Adrenal gland (tissue), 9 donors: ENCODE measurements at regions not wholly inside any gene's neighbourhood (a gene's known extent, or its start where the extent isn't known, plus 50 kb on each side); places are given as distances from the start of the nearest gene placed in this dataset.

Source experiments
- DNase-seq, 7 donors: peaks; one replicate each; pipeline ENCODE4 v3.0.0-alpha.2; 2019 to 2020
- H3K27ac ChIP-seq, 5 donors: fragments of 200-600 bp; sonication (generic) in 4 of 5; 1 replicate in 3 of 5; 2 replicates in 2 of 5; pipeline versions ENCODE4 v1.5.1 to v1.8.0; 2016 to 2020; ENCODE audit warnings: mild to moderate bottlenecking in 1 of 5
- H3K27me3 ChIP-seq: fragments of 200-600 bp; 2 replicates; pipeline ENCODE4 v1.8.0; 2021
- H3K36me3 ChIP-seq, 2 donors: fragments of 200-600 bp; replicated peaks in 1 of 2; 1 replicate in 1 of 2; 2 replicates in 1 of 2; pipeline versions ENCODE4 v1.5.1 to v1.8.0; 2018 to 2022
- H3K4me1 ChIP-seq, 2 donors: fragments of 200-600 bp; replicated peaks in 1 of 2; 1 replicate in 1 of 2; 2 replicates in 1 of 2; pipeline versions ENCODE4 v1.5.1 to v1.8.0; 2018 to 2021
- H3K4me3 ChIP-seq, 4 donors: fragments of 200-600 bp; sonication (generic) in 3 of 4; one replicate each; pipeline ENCODE4 v1.5.1; 2016 to 2018
- H3K9me3 ChIP-seq, 3 donors: fragments of 200-600 bp; sonication (generic) in 1 of 3; replicated peaks in 1 of 3; 1 replicate in 2 of 3; 2 replicates in 1 of 3; pipeline versions ENCODE4 v1.5.1 to v1.8.0; 2016 to 2021
- CTCF ChIP-seq, 6 experiments: fragments of 450-650 bp in 4 of 6; fragments of 200-600 bp in 2 of 6; sonication (generic) in 1 of 6; IDR thresholded peaks; 1 replicate in 5 of 6; 2 replicates in 1 of 6; pipeline versions ENCODE4 v1.5.1 to v1.8.0; 2016 to 2021; ENCODE audit warnings: antibody characterized with exemption in 6 of 6, mild to moderate bottlenecking in 2 of 6, moderate library complexity in 1 of 6
- POLR2A ChIP-seq, 2 donors: fragments of 450-650 bp; IDR thresholded peaks; one replicate each; pipeline ENCODE4 v1.6.1; 2017; ENCODE audit warnings: antibody characterized with exemption in 2 of 2, mild to moderate bottlenecking in 2 of 2, moderate library complexity in 1 of 2
- WGBS, 4 donors: extraction: QIAGEN DNeasy Blood & Tissue Kit in 2 of 4; methylation state at CpG; one replicate each; pipeline versions ENCODE4 v1.1.5 to v1.1.7; 2013 to 2017; 5-methylcytosine and 5-hydroxymethylcytosine counted together
- intact Hi-C, 2 donors: fragments of 100-400 bp; cut with DNase I; formaldehyde crosslinking; loops; one replicate each; pipeline versions ENCODE4 v1.14.1 to v1.15.0; 2022 to 2023
- donor health status: healthy with polysubstance abuse.
- donor health status: Bipolar disorder and iron deficiency.
- donor health status: DM: yes; HTN: yes; CAD: no.
- donor health status: DM: no; HTN: no; CAD: no.
- donor health status: DM: no; HTN: no; CAD: no.

GRCh38 chr4:52199574-52200338, 148.7 kb downstream of the SPATA18 start:
- Histone ChIP-seq H3K27ac (no peak overlapping the region), H3K4me1 (no peaks in the 10 kb centered on the region), H3K27me3 (no peaks in the 10 kb centered on the region), H3K9me3 (no peaks in the 10 kb centered on the region), H3K36me3 (no peaks in the 10 kb centered on the region), H3K4me3 (no peak overlapping the region)
- WGBS, 4 donors, result 65 to 72% (median 68%) methylated on average over 2 to 3 of the region's 3 CpGs
- intact Hi-C loops, result no loop called here
- DNase-seq, result peak in 6 of 7 donors; percentile 29 to 59 (median 47)
- TF ChIP-seq CTCF (IDR thresholded peaks at IDR 0.05), result no peak
- no peak for TF ChIP-seq POLR2A (IDR thresholded peaks at IDR 0.05)

- Histone ChIP-seq H3K4me1 (no peaks in the 10 kb centered on the region), H3K27me3 (no peaks in the 10 kb centered on the region), H3K27ac (no peak overlapping the region), H3K9me3 (no peaks in the 10 kb centered on the region), H3K36me3 (no peaks in the 10 kb centered on the region), H3K4me3 (no peak overlapping the region)
- TF ChIP-seq POLR2A (IDR thresholded peaks at IDR 0.05), result no peak
- TF ChIP-seq CTCF (IDR thresholded peaks at IDR 0.05), result no peak
- intact Hi-C loops, result no loop called here
- no peak for DNase-seq
- 78 to 87% (median 84%) methylated on average over 4 of the region's 4 CpGs for WGBS, 4 donors
Observed at GRCh38 chr4:52200339-52200725, 149.2 kb downstream of the SPATA18 start.

- H3K4me3 ChIP-seq, result no peak overlapping the region
- TF ChIP-seq POLR2A (IDR thresholded peaks at IDR 0.05) (no peak), CTCF (IDR thresholded peaks at IDR 0.05) (no peak)
- H3K27me3 ChIP-seq, result no peaks in the 10 kb centered on the region
- H3K9me3 ChIP-seq, result no peaks in the 10 kb centered on the region
- no peaks in the 10 kb centered on the region for H3K36me3 ChIP-seq
- DNase-seq, result no peak
- no peak overlapping the region for H3K27ac ChIP-seq
- intact Hi-C loops, result no loop called here
- WGBS, 4 donors, result 82 to 96% (median 92%) methylated on average over 1 of the region's 1 CpG
- no peaks in the 10 kb centered on the region for H3K4me1 ChIP-seq
Observed at GRCh38 chr4:52201715-52202114, 150.6 kb downstream of the SPATA18 start.

GRCh38 chr4:52202251-52202779, 151.2 kb downstream of the SPATA18 start:
- DNase-seq, result no peak

More at GRCh38 chr4:52202251-52202779, 151.2 kb downstream of the SPATA18 start:
- Histone ChIP-seq H3K27me3 (no peaks in the 10 kb centered on the region), H3K27ac (no peak overlapping the region), H3K4me1 (no peaks in the 10 kb centered on the region), H3K36me3 (no peaks in the 10 kb centered on the region), H3K4me3 (no peak overlapping the region), H3K9me3 (no peaks in the 10 kb centered on the region)
- intact Hi-C loops, result no loop called here
- TF ChIP-seq CTCF (IDR thresholded peaks at IDR 0.05) (no peak), POLR2A (IDR thresholded peaks at IDR 0.05) (no peak)
- WGBS, 4 donors, result 54 to 64% (median 61%) methylated on average over 4 of the region's 4 CpGs
